Natural killer cell (primary cell): ENCODE measurements at regions not wholly inside any gene's neighbourhood (a gene's known extent, or its start where the extent isn't known, plus 50 kb on each side); places are given as distances from the start of the nearest gene placed in this dataset.

Experiments
- ATAC-seq, 3 donors: fragments of 150-1000 bp in 2 of 3; fragments of 200-7000 bp in 1 of 3; cut with Tn5 transposase; 1 replicate in 1 of 3; 2 replicates in 2 of 3; pipeline ENCODE4 v1.10.0; 2021; ENCODE audit warnings: mild to moderate bottlenecking in 2 of 3, moderate library complexity in 2 of 3
- DNase-seq, 2 donors: peaks; one replicate each; pipeline versions ENCODE4 v3.0.0 to v3.0.0-alpha.2; 2013 to 2021; ENCODE audit warnings: mixed read lengths in 1 of 2
- H3K27ac ChIP-seq: one replicate; pipeline ENCODE4 v1.5.1; 2013; ENCODE audit warnings: mild to moderate bottlenecking, low read length
- H3K27me3 ChIP-seq: one replicate; pipeline ENCODE4 v1.6.1; 2013; ENCODE audit warnings: low read length; ENCODE audit not compliant: control insufficient read depth, insufficient read depth
- H3K36me3 ChIP-seq: one replicate; pipeline ENCODE4 v1.6.1; 2013; ENCODE audit warnings: low read length; ENCODE audit not compliant: control insufficient read depth, insufficient read depth
- H3K4me1 ChIP-seq: one replicate; pipeline ENCODE4 v1.6.1; 2013; ENCODE audit warnings: low read length; ENCODE audit not compliant: control insufficient read depth, insufficient read depth
- H3K4me3 ChIP-seq: one replicate; pipeline ENCODE4 v1.5.1; 2013; ENCODE audit warnings: low read length
- H3K9me3 ChIP-seq: one replicate; pipeline ENCODE4 v1.6.1; 2013; ENCODE audit warnings: low read length; ENCODE audit not compliant: control insufficient read depth, insufficient read depth
- H3K27ac Mint-ChIP-seq, 2 donors: one replicate each; pipeline ENCODE4 v1.8.0; 2022; ENCODE audit warnings: mild to moderate bottlenecking in 2 of 2, mixed read lengths in 2 of 2, moderate library complexity in 1 of 2
- H3K27me3 Mint-ChIP-seq, 2 donors: one replicate each; pipeline ENCODE4 v1.8.0; 2022; ENCODE audit warnings: low read depth in 2 of 2, mixed read lengths in 2 of 2
- H3K36me3 Mint-ChIP-seq: one replicate; pipeline ENCODE4 v1.8.0; 2022; ENCODE audit warnings: mixed read lengths
- H3K4me1 Mint-ChIP-seq, 2 donors: one replicate each; pipeline ENCODE4 v1.8.0; 2022; ENCODE audit warnings: mixed read lengths in 2 of 2
- H3K4me3 Mint-ChIP-seq: one replicate; pipeline ENCODE4 v1.8.0; 2022; ENCODE audit warnings: mild to moderate bottlenecking, moderate library complexity, mixed read lengths
- H3K9me3 Mint-ChIP-seq, 2 donors: one replicate each; pipeline ENCODE4 v1.8.0; 2022; ENCODE audit warnings: mixed read lengths in 2 of 2
- CTCF ChIP-seq: fragments of 200-600 bp; IDR thresholded peaks from one replicate; pipeline ENCODE4 v1.8.0; 2022; ENCODE audit warnings: antibody characterized with exemption
- WGBS: methylation state at CpG from one replicate; pipeline ENCODE4 v1.1.7; 2013; ENCODE audit warnings: missing lambda C conversion rate; ENCODE audit not compliant: insufficient coverage; 5-methylcytosine and 5-hydroxymethylcytosine counted together
- intact Hi-C: fragments of 100-400 bp; cut with micrococcal nuclease; formaldehyde crosslinking; loops from one replicate; pipeline ENCODE4 v1.14.2; 2022

GRCh38 chr17:77352996-77353395 is 212.2 kb downstream of the SEC14L1 start:
- peak overlapping the region in 1 of 2 donors; percentile 16 for H3K27ac Mint-ChIP-seq
- no peaks in the 10 kb centered on the region for H3K36me3 Mint-ChIP-seq
- TF ChIP-seq CTCF = no peak
- Histone ChIP-seq H3K4me1 (peaks cover 10% of the 10 kb centered on the region), H3K9me3 (no peaks in the 10 kb centered on the region), H3K27me3 (no peaks in the 10 kb centered on the region), H3K4me3 (no peak overlapping the region), H3K36me3 (no peaks in the 10 kb centered on the region), H3K27ac (no peak overlapping the region)
- no peaks in the 10 kb centered on the region for H3K27me3 Mint-ChIP-seq
- 97% methylated on average over 6 of the region's 6 CpGs for WGBS
- intact Hi-C loops = no loop called here
- DNase-seq = peak in 1 of 2 donors; percentile 8
- no peak overlapping the region for H3K4me3 Mint-ChIP-seq
- H3K4me1 Mint-ChIP-seq = peaks cover 0 to 16% of the 10 kb centered on the region in 2 donors
- H3K9me3 Mint-ChIP-seq = no peaks in the 10 kb centered on the region
- no peak for ATAC-seq

GRCh38 chr17:77353684-77354419 is 213.1 kb downstream of the SEC14L1 start:
- Mint-ChIP-seq H3K27ac (peak overlapping the region in 1 of 2 donors; percentile 16), H3K9me3 (no peaks in the 10 kb centered on the region), H3K27me3 (no peaks in the 10 kb centered on the region), H3K4me3 (no peak overlapping the region), H3K4me1 (peaks cover 0 to 16% of the 10 kb centered on the region in 2 donors), H3K36me3 (no peaks in the 10 kb centered on the region)
- Histone ChIP-seq H3K27ac (no peak overlapping the region), H3K9me3 (no peaks in the 10 kb centered on the region), H3K4me3 (no peak overlapping the region), H3K4me1 (peaks cover 10% of the 10 kb centered on the region), H3K36me3 (no peaks in the 10 kb centered on the region), H3K27me3 (no peaks in the 10 kb centered on the region)
- ATAC-seq (no peak), DNase-seq (peak in 1 of 2 donors; percentile 7)
- TF ChIP-seq CTCF = no peak
- whole genome bisulfite sequencing = 93% methylated on average over 15 of the region's 15 CpGs
- intact Hi-C loops = no loop called here

- no peak overlapping the region for H3K4me3 Mint-ChIP-seq
- H3K9me3 Mint-ChIP-seq = no peaks in the 10 kb centered on the region
- Histone ChIP-seq H3K4me1 (peaks cover 10% of the 10 kb centered on the region), H3K27me3 (no peaks in the 10 kb centered on the region), H3K9me3 (no peaks in the 10 kb centered on the region), H3K27ac (no peak overlapping the region), H3K4me3 (no peak overlapping the region), H3K36me3 (no peaks in the 10 kb centered on the region)
- no peaks in the 10 kb centered on the region for H3K36me3 Mint-ChIP-seq
- no peak overlapping the region for H3K27ac Mint-ChIP-seq
- peak in 1 of 2 donors; percentile 7 for DNase-seq
- intact Hi-C loops = no loop called here
- no peak for TF ChIP-seq CTCF
- no peak for ATAC-seq
- 96% methylated on average over 5 of the region's 5 CpGs for WGBS
- no peaks in the 10 kb centered on the region for H3K27me3 Mint-ChIP-seq
- peaks cover 0 to 16% of the 10 kb centered on the region in 2 donors for H3K4me1 Mint-ChIP-seq
Measured at GRCh38 chr17:77354420-77354669, 213.6 kb downstream of the SEC14L1 start.
